Stimulated activated CD4-positive, alpha-beta T cell treated with anti-CD3 and anti-CD28 coated beads, Interleukin-4, amount 100 ng/mL, for 24 hours (primary cell): ENCODE measurements at regions not wholly inside any gene's neighbourhood (a gene's known extent, or its start where the extent isn't known, plus 50 kb on each side); places are given as distances from the start of the nearest gene placed in this dataset.

Source experiments
- DNase-seq: peaks from one replicate; pipeline ENCODE4 v3.0.0-alpha.2; 2020

- DNase-seq, result no peak
Observed at GRCh38 chr12:19963972-19964371, 404.4 kb upstream of the PDE3A start.

- DNase-seq, result no peak
Observed at GRCh38 chr12:19964549-19964948, 403.8 kb upstream of the PDE3A start.

DNA sequence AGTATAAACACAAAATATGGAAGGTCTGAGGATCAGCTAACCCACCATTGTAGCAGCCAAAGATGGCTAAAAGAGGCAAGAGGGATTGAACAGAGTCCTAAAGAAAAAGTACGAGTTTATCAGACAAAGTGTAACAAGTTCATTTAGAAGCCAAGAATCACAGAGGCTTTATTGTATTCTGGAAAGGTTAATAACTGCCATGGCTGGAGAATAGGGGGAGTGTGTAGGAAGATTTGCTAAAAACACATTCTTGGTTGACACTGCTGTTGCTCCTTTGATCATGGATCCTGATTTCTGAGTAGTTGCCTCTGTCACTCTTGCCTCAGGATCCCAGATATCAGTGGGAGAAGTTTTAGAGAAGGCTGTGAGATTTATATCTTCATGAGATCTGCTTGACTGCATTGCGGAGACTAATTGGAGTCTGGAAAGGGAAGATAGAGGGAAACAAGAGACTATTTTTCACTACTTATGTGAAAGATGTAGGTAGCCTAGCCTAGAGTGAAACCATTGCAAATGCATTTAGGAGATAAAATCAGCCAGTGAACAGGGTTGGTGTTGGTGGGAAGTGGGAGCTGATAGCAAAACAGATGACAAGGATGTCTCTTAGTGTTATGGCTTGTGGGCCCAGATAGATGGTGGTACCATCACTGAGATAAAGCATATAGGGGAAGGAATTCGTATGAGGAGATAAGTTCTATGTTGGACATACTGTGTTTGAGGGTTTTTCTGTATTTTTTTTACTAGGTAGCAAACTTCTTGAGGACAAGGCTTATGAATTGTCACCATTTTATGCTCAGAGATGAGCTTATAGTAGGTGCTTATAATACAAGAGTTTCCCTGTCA is 402.9 kb upstream of the PDE3A start:
- DNase-seq, result no peak

GRCh38 chr12:19967001-19967400 is 401.3 kb upstream of the PDE3A start:
- DNase-seq, result no peak

- no peak for DNase-seq
Observed at GRCh38 chr12:19967431-19967830, 400.9 kb upstream of the PDE3A start.

- no peak for DNase-seq
Observed at GRCh38 chr12:19970116-19970515, 398.2 kb upstream of the PDE3A start.

DNA sequence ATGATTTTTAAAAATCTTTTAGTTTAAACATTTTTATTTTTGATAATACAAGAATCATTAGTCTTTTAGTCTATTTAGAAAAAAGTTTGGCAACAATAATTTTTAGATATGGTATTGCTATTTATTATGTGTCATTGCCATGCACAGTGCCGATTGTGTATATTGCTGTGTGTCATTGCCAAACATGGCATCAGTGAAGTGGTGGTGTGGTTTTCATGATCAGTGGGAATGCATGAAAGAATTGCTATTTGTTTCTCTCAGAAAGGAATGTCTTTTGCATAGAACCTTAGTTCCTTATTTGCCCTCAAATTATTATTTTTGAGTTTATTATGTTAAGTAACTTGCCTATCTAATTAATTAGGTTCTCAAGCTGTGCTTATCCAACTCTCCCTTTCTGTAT is 397.5 kb upstream of the PDE3A start:
- no peak for DNase-seq

- DNase-seq, result no peak
Observed at GRCh38 chr12:19971361-19972280, 396.7 kb upstream of the PDE3A start.

DNA sequence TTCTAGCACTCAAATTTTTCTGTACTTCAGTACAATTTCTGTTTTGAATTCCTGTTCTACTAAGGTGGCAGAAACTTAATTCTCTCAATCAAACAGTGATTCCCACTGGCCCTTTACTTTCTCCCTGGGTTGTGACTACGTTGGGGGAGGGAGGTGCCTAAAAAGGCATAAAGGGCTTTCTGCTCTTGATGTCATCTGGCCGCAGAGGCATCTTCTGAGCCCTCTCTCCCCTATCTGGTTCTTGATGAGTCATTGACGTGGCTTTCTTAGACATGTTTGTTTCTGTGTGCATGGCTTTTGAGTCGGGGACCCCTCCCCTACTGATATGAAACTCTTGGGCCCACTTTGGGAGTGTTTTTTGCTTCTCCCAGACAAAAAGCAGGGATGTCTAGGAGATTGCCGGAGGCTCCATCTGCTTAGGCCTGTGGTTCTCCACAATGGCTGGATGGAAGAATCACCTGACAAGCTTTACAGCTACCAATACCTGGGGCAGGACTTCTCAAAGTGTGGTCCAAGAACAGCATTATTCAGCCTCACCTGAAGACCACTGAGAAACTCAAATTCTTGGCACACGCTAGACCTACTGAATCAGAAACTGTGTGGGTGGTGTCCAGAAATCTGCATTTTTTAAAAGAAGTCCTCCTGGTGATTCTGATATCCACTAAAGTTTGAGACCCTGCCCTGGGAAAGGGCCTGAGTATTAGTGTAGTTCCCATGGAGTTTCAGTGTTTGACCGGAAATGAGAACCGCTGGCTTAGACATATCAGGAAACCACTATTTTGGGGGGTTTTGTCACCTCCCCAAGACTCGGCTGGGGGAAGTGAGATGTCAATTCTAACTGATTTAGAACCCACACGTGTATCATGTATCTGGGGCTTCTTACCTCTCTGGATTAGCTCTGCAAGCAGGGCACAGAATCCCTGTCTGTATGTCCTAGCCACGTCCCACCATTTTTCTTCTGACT is 395.7 kb upstream of the PDE3A start:
- DNase-seq, result peak; percentile 4

GRCh38 chr12:19978193-19978592 is 390.1 kb upstream of the PDE3A start:
- DNase-seq, result no peak

GRCh38 chr12:19979584-19979983 is 388.8 kb upstream of the PDE3A start:
- no peak for DNase-seq

DNA sequence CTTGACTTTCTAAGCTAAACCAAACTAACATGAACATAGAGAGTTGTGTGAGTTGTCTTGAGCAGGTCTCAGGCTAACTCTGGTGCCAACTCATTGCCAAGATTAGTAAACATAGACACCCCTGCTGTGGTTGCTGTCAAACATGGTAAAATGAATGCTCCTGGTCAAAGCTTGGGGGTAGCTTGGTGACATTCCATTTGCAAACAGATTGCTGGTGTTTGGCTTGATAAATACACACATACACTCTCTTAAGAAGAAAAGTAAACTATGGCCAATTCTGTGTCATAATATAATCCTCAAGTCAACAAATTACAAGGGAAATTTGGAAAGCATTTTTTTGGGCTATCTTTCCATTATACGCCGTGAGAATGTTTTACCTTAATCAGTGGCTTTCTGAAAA is 386.4 kb upstream of the PDE3A start:
- no peak for DNase-seq

DNA sequence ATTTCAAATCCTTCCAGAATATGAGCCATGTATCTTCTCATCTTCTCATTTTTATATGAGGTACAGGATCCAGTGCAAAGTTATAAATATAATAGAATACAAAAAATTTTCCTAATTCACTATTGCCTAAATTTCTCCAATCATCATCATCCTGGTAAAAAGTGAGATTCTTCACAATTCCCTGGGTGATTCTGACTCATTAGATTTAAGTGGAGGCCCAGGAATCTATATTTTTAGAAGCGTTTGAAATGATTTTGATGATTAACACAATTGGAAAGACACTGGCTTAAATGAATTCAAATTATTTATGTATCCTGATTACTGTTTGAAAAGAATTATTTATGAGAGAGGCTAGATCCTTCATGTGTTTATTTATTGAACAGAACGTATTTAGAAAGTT is 380.3 kb upstream of the PDE3A start:
- no peak for DNase-seq

DNA sequence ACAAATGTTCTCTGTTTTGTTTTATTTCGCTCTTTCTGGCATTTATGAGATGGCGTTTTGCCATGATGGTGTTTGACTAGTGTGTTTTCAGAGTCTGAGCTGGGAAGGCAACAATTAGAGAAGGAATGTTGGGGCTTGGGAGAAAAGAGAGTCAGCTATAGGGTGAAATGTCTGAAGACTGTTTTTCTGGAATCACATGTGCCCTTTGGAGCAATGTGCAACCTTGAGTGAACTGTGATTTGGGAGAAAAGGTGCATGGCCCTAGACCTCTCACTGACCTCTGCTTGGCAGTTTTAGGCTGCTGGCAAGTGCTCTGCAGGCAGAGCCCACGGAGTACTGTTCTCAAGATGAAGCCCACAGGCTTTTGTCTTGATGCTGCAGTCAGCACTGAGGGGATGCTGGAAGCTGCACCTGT is 379.9 kb upstream of the PDE3A start:
- no peak for DNase-seq

DNA sequence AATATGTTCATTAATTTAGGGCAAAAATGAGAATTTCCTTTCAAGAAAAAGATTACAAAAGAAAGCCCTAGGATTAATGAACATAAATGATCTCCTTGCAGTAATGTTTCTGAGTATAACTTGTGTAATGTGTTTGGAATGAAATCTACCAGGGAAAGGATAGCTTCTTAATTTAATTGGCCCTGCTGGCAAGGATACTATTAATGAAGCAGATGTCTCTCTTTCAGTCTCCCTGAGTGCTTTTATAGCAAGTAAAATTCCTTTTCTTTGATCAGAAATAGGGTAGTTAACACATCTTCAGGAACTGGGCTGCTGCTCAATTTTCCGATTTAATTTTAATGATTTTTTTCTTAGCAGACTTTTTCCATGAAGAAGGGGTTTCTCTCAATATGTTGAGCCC is 379.4 kb upstream of the PDE3A start:
- no peak for DNase-seq

DNA sequence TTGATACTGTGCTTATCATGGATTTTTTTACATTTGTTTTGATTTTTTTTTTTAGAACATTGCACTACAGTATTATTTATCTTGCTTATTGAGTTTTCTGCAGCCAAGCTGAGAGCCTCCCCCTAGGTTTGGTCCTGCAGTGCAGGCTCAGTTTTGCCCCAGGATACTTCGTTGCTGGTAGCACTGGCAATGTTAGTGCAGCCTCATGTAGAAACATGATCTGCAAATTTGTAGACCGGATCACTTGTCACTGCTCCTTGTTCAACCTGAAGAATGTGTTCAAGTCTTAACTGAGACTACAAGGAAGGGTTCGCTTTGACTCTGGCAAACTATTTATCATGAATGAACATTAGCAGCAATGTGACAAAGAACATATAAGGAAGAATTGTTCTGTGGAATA is 377.2 kb upstream of the PDE3A start:
- DNase-seq, result no peak

DNA sequence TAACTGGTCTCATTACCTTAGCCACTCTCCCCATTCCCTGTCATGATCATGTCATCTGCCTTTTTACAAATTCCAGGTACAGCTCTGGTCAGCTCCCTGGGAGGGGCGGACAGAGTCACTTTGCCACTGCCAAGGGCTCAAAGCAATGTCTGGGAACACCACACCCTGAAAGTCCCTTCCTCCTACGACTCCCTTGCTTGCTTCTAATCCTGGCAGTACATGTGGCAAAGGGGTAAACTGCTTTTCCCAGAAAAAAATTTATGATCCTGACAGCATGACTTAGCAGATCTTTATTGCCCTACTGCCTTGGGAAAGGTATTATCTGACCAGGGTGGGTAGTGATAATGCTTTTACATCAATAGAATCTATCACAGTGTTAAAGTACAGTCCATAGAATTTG is 376.0 kb upstream of the PDE3A start:
- DNase-seq, result no peak

- no peak for DNase-seq
Observed at GRCh38 chr12:19994968-19995367, 373.4 kb upstream of the PDE3A start.

- DNase-seq, result no peak
Observed at GRCh38 chr12:19997656-19998400, 370.5 kb upstream of the PDE3A start.

DNA sequence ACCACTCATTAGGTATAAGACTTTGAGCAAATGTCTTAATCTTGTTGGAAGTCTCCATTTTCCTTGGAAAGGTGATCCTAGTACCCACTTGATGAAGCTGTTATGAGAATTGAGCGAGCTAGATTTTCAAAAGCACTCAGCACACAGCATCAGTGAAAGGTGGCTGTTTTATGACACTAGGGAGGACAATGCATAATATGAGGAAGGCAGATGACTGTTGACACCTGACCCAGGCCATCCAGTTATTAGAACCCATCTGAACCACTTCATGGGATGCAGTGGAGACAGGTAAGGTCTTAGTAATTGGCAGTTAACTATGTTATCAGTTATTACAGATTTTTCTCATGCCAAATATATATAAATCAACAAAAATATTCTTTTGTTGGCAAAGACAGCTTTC is 369.9 kb upstream of the PDE3A start:
- no peak for DNase-seq

DNA sequence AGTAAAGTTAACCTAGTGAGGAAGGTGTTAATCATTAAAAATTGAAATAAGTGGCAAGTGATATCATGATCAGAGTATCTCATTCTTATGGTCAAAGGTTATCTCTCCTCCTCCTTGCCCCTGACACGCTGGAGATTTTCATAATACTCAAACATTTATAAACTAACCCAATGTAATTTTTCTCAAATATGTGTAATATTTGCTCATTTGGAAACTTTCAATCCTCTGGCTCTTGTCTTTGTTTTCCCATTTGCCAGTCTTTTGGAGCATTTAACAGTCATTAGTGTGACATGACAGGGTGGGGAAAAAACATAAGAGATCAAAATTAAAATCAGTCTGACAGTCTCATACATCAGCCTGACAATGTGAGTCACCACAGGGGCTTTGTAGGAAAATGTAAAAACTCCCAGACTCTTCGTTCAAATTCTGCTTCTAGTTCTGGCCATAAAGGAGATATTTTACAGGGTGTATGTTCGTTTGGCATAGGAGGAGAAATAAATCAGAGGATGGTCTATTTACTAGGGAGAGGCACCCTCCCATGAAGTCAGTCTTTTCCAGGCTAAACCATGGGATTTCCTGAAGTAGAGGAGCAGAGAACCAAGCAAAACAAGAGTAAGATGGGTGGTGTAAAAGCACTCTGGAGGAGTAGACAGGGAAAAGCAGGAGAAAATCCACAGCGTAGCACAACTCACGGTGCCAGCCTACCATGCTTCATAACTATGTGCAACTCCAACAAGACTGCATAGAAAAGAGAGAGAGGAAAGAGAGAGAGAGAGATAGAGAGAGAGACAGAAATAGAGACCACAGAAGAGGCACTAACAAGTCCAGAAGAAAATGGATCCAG is 369.2 kb upstream of the PDE3A start:
- DNase-seq, result no peak
